ENCODE measurements at regions not wholly inside any gene's neighbourhood (a gene's known extent, or its start where the extent isn't known, plus 50 kb on each side); places are given as distances from the start of the nearest gene placed in this dataset.
A peak's percentile ranks its signal among the peaks of the same experiment; 100 is the strongest.
"Not testable (repeated sequence)": the region's sequence is repeated elsewhere in the genome, so short reads cannot be mapped to it uniquely, and the experiment has no call there.

GRCh38 chr5:93998951-93999455 lies 257.6 kb upstream of the POU5F2 start:
- TF ChIP-seq CTCF (conservative IDR thresholded peaks at IDR 0.05; ENCODE audit: low read length): no peak
- H3K4me3 ChIP-seq (ENCODE audit: low read length): no peak overlapping the region
- DNase-seq (ENCODE audit: low read depth): no peak

DNA sequence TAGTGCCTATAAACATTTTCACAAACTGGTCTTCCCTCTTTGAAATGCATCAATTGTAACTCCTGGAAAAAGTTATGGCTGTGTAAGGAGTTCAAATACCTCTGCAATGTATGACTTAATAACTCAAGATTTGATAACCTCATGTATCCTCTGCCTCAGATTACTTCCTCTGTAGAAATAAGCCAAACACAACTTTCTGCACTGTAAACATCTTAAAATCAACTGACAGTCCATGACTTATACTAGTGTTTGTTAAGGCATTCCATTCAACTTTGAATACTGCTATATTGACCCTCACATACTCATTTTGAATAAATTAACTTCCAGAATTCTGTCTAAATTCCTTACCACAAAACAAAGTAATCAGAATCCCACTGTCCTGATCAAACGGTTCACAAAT lies 256.2 kb upstream of the POU5F2 start:
- DNase-seq (ENCODE audit: low read depth): no peak
- no peak overlapping the region for H3K4me3 ChIP-seq (ENCODE audit: low read length)
- TF ChIP-seq CTCF (conservative IDR thresholded peaks at IDR 0.05; ENCODE audit: low read length): no peak

- no peak for TF ChIP-seq CTCF (conservative IDR thresholded peaks at IDR 0.05; ENCODE audit: low read length)
- H3K4me3 ChIP-seq (ENCODE audit: low read length): no peak overlapping the region
- DNase-seq (ENCODE audit: low read depth): peak; percentile 84
Measured at GRCh38 chr5:93995126-93995621, 253.8 kb upstream of the POU5F2 start.

GRCh38 chr5:93993161-93993560 lies 251.8 kb upstream of the POU5F2 start:
- DNase-seq (ENCODE audit: low read depth): no peak
- H3K4me3 ChIP-seq (ENCODE audit: low read length): no peak overlapping the region

DNA sequence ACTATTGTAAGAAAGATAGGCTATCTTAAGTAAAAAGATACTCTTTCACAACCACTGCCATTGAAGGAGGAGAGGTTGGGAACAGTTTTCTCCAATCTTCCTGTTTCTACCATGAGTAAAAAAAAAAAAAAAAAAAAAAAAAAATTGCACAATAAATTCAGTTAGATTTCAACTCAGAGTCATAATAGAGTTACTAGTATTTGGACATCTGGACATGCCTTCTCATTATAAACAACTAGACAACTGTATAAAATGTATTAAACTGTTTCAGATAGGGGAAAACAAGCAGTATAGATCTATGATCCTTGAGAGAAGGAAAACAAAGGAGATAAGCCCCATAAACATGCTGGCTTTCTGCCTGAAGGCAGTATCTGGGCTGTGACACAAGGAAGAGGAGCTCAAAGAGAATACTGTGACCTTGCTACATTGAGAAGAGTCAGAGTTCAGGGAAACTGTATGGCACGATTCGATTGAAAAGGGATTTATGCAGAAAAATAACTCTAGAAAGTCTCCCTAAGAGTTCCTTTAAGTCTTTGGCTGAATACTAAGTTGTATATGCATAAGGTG lies 249.2 kb upstream of the POU5F2 start:
- no peak overlapping the region for H3K4me3 ChIP-seq (ENCODE audit: low read length)
- TF ChIP-seq CTCF (conservative IDR thresholded peaks at IDR 0.05; ENCODE audit: low read length): no peak
- peak; percentile 8 for DNase-seq (ENCODE audit: low read depth)

More at GRCh38 chr5:93993161-93993560, 251.8 kb upstream of the POU5F2 start:
- no peak for TF ChIP-seq CTCF (conservative IDR thresholded peaks at IDR 0.05; ENCODE audit: low read length)

GRCh38 chr5:93985940-93986570 lies 244.7 kb upstream of the POU5F2 start:
- not testable (repeated sequence) for DNase-seq (ENCODE audit: low read depth)

DNA sequence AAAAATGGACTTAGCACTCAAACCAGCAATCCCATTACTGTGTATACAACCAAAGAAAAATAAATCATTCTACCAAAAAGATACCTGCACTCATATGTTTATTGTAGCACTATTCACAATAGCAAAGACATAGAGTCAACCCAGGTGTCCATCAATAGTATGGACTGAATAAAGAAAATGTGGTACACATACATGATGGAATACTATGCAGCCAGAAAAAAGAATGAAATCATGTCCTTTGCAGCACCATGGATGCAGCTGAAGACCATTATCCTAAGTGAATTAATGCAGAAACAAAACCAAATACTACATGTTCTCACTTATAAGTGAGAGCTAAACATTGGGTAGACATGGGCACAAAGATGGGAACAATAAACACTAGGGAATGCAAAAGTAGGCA lies 236.8 kb upstream of the POU5F2 start:
- TF ChIP-seq CTCF (conservative IDR thresholded peaks at IDR 0.05; ENCODE audit: low read length): no peak
- no peak overlapping the region for H3K4me3 ChIP-seq (ENCODE audit: low read length)
- DNase-seq (ENCODE audit: low read depth): no peak

More at GRCh38 chr5:93985940-93986570, 244.7 kb upstream of the POU5F2 start:
- not testable (repeated sequence) for H3K4me3 ChIP-seq (ENCODE audit: low read length)
